H1 (cell line): ENCODE measurements at regions not wholly inside any gene's neighbourhood (a gene's known extent, or its start where the extent isn't known, plus 50 kb on each side); places are given as distances from the start of the nearest gene placed in this dataset.

Source experiments
- E2F6 ChIP-seq: IDR thresholded peaks from 2 replicates; pipeline ENCODE4 v1.6.1; 2012; ENCODE audit warnings: inconsistent platforms
- JUND ChIP-seq: IDR thresholded peaks from 2 replicates; pipeline ENCODE4 v1.6.1; 2011; ENCODE audit warnings: mild to moderate bottlenecking, improper control_type of control experiment, low read length
- NRF1 ChIP-seq: IDR thresholded peaks from 2 replicates; pipeline ENCODE4 v1.6.1; 2011; ENCODE audit warnings: mild to moderate bottlenecking, low read depth, low read length, improper control_type of control experiment
- POLR2AphosphoS5 ChIP-seq: IDR thresholded peaks from 2 replicates; pipeline ENCODE4 v1.6.1; 2011; ENCODE audit warnings: low read depth, low read length
- RBBP5 ChIP-seq: IDR thresholded peaks from 2 replicates; pipeline ENCODE4 v1.7.1; 2012; ENCODE audit warnings: low read depth, mild to moderate bottlenecking, inconsistent platforms, low read length, moderate library complexity, borderline replicate concordance
- RFX5 ChIP-seq: IDR thresholded peaks from 2 replicates; pipeline ENCODE4 v1.6.1; 2011; ENCODE audit warnings: low read depth, low read length, improper control_type of control experiment, borderline replicate concordance
- RNF2 ChIP-seq: fragments of 200-900, 300-1000 bp; sonication (generic); IDR thresholded peaks from 2 replicates; pipeline ENCODE4 v1.7.1; 2016; ENCODE audit warnings: borderline replicate concordance, low read depth, mild to moderate bottlenecking, antibody characterized with exemption, low read length; ENCODE audit not compliant: poor library complexity, severe bottlenecking; ENCODE audit errors: missing control alignments

DNA sequence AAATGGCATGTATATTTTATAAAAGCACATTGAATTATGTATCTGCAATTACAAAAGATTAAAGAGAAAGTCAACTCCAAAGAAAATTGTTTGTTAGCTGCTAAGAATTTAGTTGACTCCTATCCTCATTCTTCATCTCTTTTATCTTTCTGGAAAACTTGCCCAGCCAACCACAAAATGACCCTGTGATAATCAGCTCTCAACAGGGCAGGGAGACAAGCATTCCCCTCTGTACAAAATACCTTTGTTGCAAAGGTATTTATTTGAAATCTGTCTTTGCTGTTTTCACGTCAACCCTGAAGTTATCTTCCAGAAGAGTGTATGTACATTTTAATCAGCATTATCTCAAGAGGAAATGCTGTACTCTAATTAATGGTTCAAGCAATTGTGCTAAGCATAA, 191.1 kb upstream of the DDI1 start (continued):
- no peak for TF ChIP-seq E2F6
- no peak for TF ChIP-seq RFX5
- TF ChIP-seq JUND: no peak
- no peak for TF ChIP-seq POLR2AphosphoS5
- TF ChIP-seq NRF1: no peak
- no peak for TF ChIP-seq RBBP5
- TF ChIP-seq RNF2: no peak
